Prostate gland (tissue), 2 donors: ENCODE measurements at regions not wholly inside any gene's neighbourhood (a gene's known extent, or its start where the extent isn't known, plus 50 kb on each side); places are given as distances from the start of the nearest gene placed in this dataset.

ENCODE experiments used
- DNase-seq: peaks from one replicate; pipeline ENCODE4 v3.0.0-alpha.2; 2019; ENCODE audit warnings: low spot score
- H3K27ac ChIP-seq, 2 donors: fragments of 200-600 bp; sonication (generic); 2 replicates each; pipeline ENCODE4 v1.5.1; 2017 to 2019
- H3K27me3 ChIP-seq: fragments of 200-600 bp; sonication (generic); replicated peaks from 2 replicates; pipeline ENCODE4 v1.5.1; 2019; ENCODE audit not compliant: insufficient read depth
- H3K36me3 ChIP-seq, 2 donors: fragments of 200-600 bp; sonication (generic); 1 replicate in 1 of 2; 2 replicates in 1 of 2; pipeline versions ENCODE4 v1.5.1 to v1.8.1; 2017 to 2019
- H3K4me1 ChIP-seq: fragments of 200-600 bp; sonication (generic); replicated peaks from 2 replicates; pipeline ENCODE4 v1.5.1; 2019
- H3K4me3 ChIP-seq, 2 donors: fragments of 200-600 bp; sonication (generic); 2 replicates each; pipeline ENCODE4 v1.5.1; 2017 to 2019
- H3K9me3 ChIP-seq: fragments of 200-600 bp; sonication (generic); 2 replicates; pipeline ENCODE4 v1.5.1; 2017
- CTCF ChIP-seq, 4 experiments: fragments of 200-600 bp in 2 of 4; fragments of 450-650 bp in 2 of 4; sonication (generic) in 2 of 4; IDR thresholded peaks; 1 replicate in 3 of 4; 2 replicates in 1 of 4; pipeline ENCODE4 v1.5.1; 2016 to 2019; ENCODE audit warnings: antibody characterized with exemption in 4 of 4, mild to moderate bottlenecking in 2 of 4, moderate library complexity in 2 of 4
- POLR2A ChIP-seq: fragments of 450-650 bp; IDR thresholded peaks from one replicate; pipeline ENCODE4 v1.6.1; 2016; ENCODE audit warnings: antibody characterized with exemption, mild to moderate bottlenecking
- POLR2AphosphoS5 ChIP-seq: sonication (generic); formaldehyde crosslinking; IDR thresholded peaks from one replicate; pipeline ENCODE4 v1.6.1; 2017; ENCODE audit warnings: antibody characterized with exemption
- WGBS: methylation state at CpG from one replicate; pipeline ENCODE4 v1.1.5; 2018; 5-methylcytosine and 5-hydroxymethylcytosine counted together
- intact Hi-C: fragments of 100-400 bp; cut with DNase I; formaldehyde crosslinking; loops from one replicate; pipeline ENCODE4 v1.14.2; 2022

- TF ChIP-seq POLR2A = no peak
- no peak for TF ChIP-seq CTCF (IDR thresholded peaks at IDR 0.05)
- TF ChIP-seq POLR2AphosphoS5 = no peak
- 98% methylated on average over 3 of the region's 3 CpGs for WGBS
- no peaks in the 10 kb centered on the region for H3K27me3 ChIP-seq
- DNase-seq = no peak
- H3K4me1 ChIP-seq = no peaks in the 10 kb centered on the region
- H3K36me3 ChIP-seq = no peaks in the 10 kb centered on the region
- intact Hi-C loops = no loop called here
- no peak overlapping the region for H3K4me3 ChIP-seq
- H3K9me3 ChIP-seq = no peaks in the 10 kb centered on the region
- no peak overlapping the region for H3K27ac ChIP-seq
Measured at GRCh38 chr11:92533657-92534335, 309.2 kb downstream of the FAT3 start.

DNA sequence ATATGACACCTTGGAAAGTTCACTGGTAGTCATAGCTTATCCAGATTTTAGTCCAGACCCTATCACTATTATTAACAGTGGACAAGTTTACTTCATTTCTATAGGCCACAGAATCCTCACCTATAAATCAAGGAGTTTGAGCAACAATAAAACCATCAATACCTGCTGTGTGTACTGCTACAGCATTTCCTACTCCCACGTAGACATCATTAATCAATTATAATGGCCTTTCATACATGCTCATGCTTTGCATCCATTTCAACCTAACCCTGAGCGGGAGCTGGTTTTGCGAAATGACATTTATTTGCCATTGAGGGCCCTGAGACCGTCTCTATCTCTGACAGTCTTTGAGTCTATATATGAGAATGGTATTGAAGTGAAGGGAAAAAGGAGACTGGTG lies 312.3 kb downstream of the FAT3 start:
- 89% methylated on average over 4 of the region's 4 CpGs for WGBS
- no peak for TF ChIP-seq CTCF (IDR thresholded peaks at IDR 0.05)
- H3K4me3 ChIP-seq = no peak overlapping the region
- intact Hi-C loops = no loop called here
- no peaks in the 10 kb centered on the region for H3K4me1 ChIP-seq
- H3K27me3 ChIP-seq = no peaks in the 10 kb centered on the region
- DNase-seq = no peak
- H3K36me3 ChIP-seq = no peaks in the 10 kb centered on the region
- H3K9me3 ChIP-seq = no peaks in the 10 kb centered on the region
- no peak overlapping the region for H3K27ac ChIP-seq

DNA sequence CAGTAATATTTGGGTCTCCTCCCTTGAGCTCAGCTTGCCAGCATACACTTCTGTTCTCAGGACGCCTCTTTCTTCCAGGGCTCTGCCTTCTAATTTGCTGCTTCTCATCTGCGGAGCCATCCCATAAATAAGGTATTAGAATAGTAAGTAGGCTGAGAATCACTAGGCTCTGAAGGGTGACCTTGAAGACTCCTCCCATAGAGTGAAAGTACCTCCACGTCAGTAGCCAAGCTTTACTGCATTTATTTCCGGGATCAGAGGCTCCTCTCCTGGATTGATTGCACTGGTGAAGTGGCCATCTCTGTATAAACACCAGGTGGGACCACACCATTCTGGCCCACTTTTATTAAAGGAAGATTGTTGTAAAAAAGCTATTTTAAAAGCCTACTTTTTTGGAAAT lies 315.5 kb downstream of the FAT3 start:
- Histone ChIP-seq H3K4me3 (no peak overlapping the region), H3K4me1 (no peaks in the 10 kb centered on the region), H3K9me3 (no peaks in the 10 kb centered on the region), H3K27ac (no peak overlapping the region), H3K36me3 (no peaks in the 10 kb centered on the region), H3K27me3 (no peaks in the 10 kb centered on the region)
- intact Hi-C loops = no loop called here
- DNase-seq = no peak
- 85% methylated on average over 4 of the region's 4 CpGs for WGBS
- TF ChIP-seq POLR2A (no peak), POLR2AphosphoS5 (no peak), CTCF (IDR thresholded peaks at IDR 0.05) (no peak)

DNA sequence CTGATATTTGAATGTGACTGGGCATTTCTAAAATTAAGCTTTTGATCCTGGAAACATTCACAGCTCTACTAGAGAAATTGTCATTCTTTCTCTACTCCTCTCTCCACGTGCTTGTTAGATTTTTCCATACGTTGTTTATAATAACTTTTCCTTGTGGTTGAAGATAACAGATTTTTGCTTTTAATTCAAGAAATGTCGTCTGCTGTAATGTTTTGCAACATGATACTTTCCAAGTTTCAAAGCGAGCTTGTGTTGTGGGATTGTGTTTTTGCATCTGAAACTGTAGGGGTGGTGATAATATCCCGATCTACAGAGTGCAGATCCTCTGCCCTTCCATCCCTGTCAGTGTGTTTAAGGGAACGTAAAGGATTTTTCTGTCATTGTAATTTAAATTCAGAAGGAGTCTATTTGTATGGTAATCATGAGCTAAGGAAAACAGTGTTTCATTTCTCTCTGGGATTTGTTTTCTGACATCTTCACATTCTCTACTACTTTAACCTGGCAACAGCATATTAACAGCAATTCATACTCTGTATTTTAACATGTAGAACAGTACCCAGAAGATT lies 321.4 kb downstream of the FAT3 start:
- Histone ChIP-seq H3K4me1 (no peaks in the 10 kb centered on the region), H3K4me3 (no peak overlapping the region), H3K27ac (no peak overlapping the region), H3K9me3 (no peaks in the 10 kb centered on the region), H3K27me3 (no peaks in the 10 kb centered on the region), H3K36me3 (no peaks in the 10 kb centered on the region)
- TF ChIP-seq POLR2A (no peak), POLR2AphosphoS5 (no peak), CTCF (IDR thresholded peaks at IDR 0.05) (no peak)
- 77% methylated on average over 6 of the region's 6 CpGs for WGBS
- no peak for DNase-seq
- intact Hi-C loops = no loop called here

- intact Hi-C loops = no loop called here
Measured at GRCh38 chr11:92546603-92547002, 322.0 kb downstream of the FAT3 start.

More at GRCh38 chr11:92546603-92547002, 322.0 kb downstream of the FAT3 start:
- Histone ChIP-seq H3K27me3 (no peaks in the 10 kb centered on the region), H3K36me3 (no peaks in the 10 kb centered on the region), H3K4me1 (no peaks in the 10 kb centered on the region), H3K4me3 (no peak overlapping the region), H3K9me3 (no peaks in the 10 kb centered on the region), H3K27ac (no peak overlapping the region)
- no peak for DNase-seq
- WGBS = 77% methylated on average over 5 of the region's 5 CpGs
- no peak for TF ChIP-seq POLR2AphosphoS5
- no peak for TF ChIP-seq POLR2A
- TF ChIP-seq CTCF (IDR thresholded peaks at IDR 0.05) = no peak
